GM18508 (cell line): ENCODE measurements at regions not wholly inside any gene's neighbourhood (a gene's known extent, or its start where the extent isn't known, plus 50 kb on each side); places are given as distances from the start of the nearest gene placed in this dataset.
A peak's percentile ranks its signal among the peaks of the same experiment; 100 is the strongest.

ENCODE experiments used
- ATAC-seq: cut with Tn5 transposase; IDR thresholded peaks from one replicate; pipeline ENCODE4 v1.9.1; 2021; ENCODE audit warnings: moderate number of reproducible peaks; ENCODE audit not compliant: insufficient read depth, unreplicated experiment

GRCh38 chr1:101098907-101099306, 73.3 kb upstream of the DPH5 start:
- ATAC-seq, result no peak

DNA sequence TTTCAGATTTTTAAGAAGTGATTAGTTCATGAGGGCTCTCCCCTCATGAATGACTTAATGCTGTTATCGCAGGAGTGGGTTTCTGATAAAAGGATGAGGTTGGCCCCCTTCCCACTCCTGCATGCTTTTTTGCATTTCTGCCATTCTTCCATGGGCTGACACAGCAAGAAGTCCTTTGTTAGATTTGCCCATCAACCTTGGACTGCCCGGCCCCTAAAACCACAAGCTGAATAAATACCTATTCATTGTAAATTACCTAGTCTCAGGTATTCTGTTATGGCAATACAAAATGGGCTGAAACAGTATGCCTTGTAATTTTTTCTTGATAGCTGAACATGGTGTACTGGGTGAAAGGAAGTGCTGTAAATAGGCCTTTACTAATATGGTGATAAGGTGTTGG, 72.7 kb upstream of the DPH5 start:
- no peak for ATAC-seq

DNA sequence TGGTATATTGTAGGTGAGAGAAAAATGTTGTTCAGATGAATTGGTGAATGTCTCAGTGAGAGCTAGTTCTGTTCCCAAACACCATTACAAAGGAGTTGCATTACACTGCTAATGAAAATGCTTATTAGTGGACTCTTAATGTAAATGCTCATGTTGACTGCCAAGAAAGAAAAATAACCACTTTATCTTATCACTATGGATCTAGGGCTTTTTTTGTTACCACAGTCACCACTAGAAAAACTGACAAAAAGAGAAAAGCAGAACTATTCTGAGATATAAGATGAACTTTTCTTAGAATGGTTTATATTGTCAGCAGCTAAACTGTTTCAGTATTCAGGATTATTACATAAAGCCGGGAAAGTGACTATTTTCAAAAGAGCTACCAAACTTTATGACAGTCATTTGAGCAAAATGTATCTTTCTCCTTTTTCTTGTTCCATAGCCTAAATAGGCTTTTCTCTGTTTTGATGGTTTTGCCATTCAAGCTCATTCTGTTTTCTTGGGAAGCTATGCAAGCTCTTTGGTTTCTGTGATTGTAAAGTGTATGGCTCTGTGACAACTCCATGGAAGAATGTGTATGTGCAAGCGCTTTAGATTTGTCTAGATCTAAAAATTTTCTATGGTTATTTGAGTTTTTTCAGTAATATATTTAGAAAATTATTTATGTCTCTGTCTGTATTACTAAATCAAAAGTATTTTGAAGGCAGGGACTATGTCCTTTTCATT, 64.2 kb upstream of the DPH5 start:
- ATAC-seq, result no peak

GRCh38 chr1:101088431-101088830, 62.8 kb upstream of the DPH5 start:
- no peak for ATAC-seq

- ATAC-seq, result no peak
Observed at GRCh38 chr1:101086783-101087182, 61.2 kb upstream of the DPH5 start.

DNA sequence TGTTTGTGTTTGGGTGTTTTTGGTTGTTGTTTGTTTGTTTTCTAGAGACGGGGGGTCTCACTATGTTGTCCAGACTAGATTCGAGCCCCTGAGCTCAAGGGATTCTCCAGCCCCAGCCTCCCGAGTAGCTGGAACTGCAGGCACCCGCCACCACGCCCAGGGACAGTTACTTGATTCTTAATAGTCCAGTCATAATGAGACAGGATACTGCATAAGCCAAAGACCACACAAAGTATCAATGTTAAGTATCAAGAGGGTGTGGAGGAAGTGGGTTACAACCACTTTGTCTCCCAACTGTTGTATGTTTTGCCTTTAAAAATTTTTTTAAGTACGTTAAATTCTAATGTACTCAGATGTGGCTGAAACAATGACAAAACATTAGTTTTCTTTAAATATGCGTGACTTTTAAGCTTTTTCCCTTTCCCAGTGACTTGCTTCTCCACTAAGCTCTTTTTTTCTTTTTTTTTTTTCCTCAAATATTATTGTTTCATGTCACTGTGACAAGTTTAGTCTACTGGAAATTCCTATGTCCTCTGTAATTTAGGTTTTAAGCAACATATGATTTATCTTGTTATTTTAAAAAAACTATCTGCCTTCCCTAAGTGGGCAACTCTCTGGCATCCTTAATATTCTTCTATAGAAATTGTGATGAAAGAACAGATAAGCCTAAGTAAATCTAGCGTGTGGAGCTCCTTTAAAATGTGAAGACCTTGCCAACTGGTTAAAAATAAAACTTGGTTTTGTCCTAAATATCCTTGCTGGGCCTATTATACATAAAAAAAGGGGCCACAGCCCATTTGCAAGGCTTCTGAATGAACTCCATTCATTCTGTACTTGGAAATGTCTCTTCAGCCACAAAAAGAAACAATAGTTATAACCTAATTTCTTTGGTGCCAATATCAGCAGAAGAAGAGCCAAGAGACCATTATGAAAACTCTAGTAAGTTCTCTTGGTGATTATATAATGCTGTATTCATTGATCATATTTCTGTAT, 56.2 kb upstream of the DPH5 start:
- peak; percentile 94 for ATAC-seq

- ATAC-seq, result no peak
Observed at GRCh38 chr1:101080859-101081258, 55.3 kb upstream of the DPH5 start.

DNA sequence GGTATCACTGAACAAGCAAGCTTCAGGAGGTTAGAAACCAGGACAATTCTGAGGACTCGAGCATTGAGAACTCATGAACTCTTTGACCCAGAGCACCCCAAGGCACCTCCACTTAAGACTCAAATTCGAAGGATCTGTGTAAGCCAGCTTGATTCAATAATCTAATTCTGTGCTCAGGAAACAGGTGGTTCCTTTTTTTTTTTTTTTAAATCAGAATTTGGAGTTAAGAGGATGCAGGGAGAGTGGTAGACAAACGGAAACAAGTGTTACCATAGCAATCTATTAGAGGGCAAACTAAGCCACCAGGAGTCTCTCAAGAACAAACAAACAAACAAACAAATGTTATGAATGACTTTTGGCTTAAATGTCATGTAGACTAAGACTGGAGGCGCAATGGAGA, 53.8 kb upstream of the DPH5 start:
- no peak for ATAC-seq

- no peak for ATAC-seq
Observed at GRCh38 chr1:101077849-101078248, 52.3 kb upstream of the DPH5 start.

- no peak for ATAC-seq
Observed at GRCh38 chr1:101075926-101076325, 50.3 kb upstream of the DPH5 start.
